Activated CD8-positive, alpha-beta memory T cell treated with anti-CD3 and anti-CD28 coated beads for 1 hour (primary cell): ENCODE measurements at regions not wholly inside any gene's neighbourhood (a gene's known extent, or its start where the extent isn't known, plus 50 kb on each side); places are given as distances from the start of the nearest gene placed in this dataset.

Source experiments
- DNase-seq, 2 donors: peaks; one replicate each; pipeline ENCODE4 v3.0.0-alpha.2; 2020; ENCODE audit warnings: low read depth in 1 of 2; ENCODE audit errors: extremely low read depth in 1 of 2

DNA sequence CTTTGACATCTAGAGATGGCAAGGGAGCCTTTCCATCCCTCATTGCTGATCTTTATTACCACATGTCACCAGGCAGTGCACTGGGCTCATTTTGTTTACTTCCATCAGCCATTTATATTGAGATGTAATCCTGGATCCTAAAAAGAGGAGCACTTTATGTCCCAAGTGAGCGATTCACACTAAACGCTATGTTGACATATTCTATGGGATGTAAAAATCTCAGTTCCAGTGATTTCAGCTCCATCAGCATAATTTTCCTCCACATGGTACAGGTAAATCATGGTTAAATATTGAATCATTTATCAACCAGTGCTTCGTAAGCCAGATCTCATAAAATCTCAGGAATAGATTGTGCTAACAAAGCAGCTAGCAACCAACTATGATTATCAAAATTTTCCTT is 634.8 kb upstream of the PLXNA2 start:
- no peak for DNase-seq

DNA sequence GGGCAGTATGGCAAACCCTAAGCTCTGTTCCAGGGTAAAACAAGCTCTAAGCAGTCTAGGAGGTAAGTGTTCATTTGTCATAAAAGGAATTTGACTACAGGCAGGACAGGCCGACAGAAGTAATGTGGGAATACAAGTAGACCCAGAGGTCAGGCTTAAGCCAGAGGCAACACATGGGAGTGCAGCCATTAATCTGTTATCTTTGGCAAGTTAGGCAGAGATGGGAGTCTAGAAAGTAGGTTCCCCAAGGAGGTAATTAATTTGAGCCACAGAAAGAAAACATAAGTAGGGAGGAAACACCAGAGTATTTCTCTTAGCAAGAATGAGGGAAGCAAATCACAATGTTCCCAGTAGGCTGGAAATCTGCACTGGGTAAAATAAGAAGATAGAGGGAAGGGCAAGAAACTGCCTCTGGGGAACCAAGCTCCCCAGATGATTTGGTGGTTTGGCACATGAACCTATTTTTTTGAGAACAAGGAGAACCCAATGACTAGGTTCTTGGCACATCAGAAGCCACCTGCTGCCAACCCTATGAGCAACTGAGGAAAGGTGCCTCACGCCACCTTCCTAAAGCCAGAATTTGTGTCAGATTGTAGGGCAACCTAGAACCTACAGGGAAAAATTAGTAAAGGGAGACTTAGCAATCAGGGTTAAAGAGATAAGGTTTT is 636.4 kb upstream of the PLXNA2 start:
- DNase-seq: no peak

DNA sequence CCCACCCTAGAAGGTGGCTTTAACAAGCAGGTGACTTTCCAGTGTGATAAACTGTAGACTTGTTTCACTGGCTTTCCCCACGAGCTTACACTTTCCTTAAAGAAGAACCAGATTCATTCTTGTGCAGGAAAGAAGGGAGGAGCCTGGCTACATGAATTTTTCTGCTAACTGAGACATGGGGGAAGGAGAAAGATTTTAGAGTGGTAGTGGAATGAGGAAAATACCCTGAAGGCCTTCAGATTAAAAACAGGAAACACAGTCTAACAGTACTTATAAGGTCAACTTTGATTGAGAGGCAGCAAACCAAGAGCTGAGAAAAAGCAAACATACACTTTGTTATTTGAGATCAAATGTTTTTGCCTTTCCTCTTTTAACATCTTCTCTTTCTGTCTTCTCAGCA is 640.9 kb upstream of the PLXNA2 start:
- no peak for DNase-seq

DNA sequence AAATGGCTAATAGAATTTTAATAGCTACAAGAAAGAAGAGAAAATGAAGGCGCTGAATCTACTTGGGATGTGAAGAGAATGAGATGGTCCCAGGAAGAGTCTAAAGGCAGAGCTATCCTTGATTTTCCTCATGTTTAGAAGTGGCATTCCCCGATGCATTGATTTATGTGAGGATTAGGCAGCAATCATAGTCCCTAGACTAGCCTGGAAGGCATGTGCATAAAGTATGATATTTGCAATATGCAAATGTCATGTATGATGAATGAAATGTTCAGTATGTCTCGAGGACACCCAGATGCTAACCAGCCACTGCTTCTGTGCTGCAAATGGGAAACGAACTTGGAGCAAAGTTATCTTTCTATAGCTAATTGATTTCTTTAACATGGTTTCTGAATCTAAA is 641.5 kb upstream of the PLXNA2 start:
- no peak for DNase-seq

DNA sequence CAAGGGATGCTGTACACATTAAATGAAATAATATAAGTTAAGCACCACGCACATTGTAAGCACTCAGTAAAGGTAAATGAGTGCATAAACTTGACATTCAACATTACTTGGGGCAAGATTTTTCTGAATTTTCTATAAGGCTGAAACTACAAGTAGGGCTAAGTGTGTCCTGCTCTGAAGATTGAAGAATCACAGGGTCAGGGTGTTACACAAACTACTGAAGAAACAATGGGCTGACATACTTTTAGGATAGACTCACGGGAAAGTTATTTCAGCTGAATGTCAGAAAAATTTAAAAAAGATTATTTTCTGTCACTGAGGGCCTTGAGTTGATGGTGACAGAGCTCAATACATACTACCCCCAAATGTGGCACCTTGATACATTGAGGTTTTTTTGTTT is 644.2 kb upstream of the PLXNA2 start:
- DNase-seq: no peak

DNA sequence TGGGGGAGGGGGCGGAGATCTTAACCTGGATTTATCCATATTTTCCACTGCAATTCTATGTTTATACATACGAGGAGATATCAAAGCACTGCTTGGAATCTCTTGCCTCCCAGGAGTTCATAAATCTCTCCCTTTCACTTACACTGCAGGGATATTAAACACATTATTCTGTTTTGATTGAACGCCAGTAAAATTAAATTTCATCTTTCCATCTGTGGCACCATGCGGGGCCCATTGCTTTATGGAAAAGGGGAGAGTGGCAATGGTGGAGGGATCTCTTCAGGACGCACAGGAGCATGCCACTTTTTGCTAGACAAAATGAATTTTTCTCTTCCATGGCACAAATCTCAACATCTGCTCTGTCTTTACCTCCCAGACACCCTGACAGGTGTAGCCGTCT is 648.0 kb upstream of the PLXNA2 start:
- no peak for DNase-seq

DNA sequence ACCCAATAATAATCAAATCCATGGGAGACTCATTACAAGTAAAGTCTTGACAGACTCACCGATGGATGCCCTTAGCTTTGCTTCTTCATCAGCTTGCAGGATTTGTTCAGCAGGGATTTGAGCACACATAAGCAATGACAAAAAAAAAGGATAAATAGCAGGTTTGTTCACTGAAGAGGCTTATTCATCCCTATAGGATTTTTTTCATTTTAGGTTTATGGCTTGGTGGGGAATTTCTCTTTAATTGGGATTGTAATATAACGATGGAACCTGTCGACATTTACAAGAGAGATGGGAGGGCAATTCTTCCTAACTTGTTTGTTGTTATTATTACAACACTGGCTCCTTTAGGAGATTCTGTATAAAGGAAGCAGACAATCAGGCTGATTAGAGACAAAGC is 649.1 kb upstream of the PLXNA2 start:
- DNase-seq: no peak

DNA sequence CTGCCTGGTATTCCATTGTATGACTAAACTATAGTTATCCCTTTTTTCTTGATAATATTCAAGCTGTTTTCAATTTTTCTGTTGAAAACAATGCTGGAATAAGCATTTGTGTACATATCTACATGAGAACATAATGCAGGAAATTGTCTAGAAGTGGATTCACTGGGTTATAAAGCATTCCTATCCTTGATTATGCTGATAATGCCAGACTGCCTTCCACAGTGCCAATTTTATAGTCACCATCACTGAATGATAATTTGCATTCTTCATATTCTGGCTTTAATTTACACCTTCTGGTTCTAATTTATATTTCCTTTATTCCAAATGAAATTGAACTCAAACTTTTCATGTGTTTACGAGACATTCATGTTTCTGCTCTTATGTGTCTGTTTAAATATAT is 651.0 kb upstream of the PLXNA2 start:
- DNase-seq: no peak

DNA sequence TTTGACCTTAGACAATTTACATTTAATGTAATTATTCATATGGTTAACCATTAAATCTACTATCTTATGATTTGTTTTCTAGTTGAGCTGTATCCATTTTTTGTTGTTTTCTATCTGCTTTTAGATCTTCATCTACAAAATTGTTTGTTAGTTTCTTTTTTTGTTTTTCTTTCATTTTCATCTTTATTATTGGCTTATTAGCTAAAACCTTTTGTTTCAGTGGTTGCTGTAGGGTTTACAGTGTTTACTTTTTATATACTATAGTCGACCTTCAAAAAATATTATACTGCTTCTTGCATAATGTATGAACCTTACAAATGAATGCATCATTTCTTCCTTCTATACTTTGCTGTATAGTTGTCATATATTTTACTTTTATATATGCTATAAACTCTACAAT is 651.6 kb upstream of the PLXNA2 start:
- DNase-seq: no peak

DNA sequence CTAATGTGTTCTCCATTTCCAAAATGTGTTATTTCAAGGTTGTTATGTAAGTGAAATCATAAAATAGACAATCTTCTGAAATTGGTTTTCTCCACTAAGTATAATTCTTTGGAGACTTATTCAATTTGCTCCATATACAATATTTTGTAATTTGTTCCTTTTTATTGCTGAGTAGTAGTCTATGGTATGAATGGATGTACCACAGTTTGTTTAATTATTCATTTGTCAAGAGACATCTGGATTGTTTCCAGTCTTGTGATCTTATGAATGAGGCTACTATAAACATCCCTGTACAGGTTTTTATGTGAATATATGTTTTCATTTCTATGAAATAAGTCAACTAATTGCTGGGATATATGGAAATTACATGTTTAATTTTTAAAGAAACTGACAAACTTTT is 652.6 kb upstream of the PLXNA2 start:
- DNase-seq: no peak

DNA sequence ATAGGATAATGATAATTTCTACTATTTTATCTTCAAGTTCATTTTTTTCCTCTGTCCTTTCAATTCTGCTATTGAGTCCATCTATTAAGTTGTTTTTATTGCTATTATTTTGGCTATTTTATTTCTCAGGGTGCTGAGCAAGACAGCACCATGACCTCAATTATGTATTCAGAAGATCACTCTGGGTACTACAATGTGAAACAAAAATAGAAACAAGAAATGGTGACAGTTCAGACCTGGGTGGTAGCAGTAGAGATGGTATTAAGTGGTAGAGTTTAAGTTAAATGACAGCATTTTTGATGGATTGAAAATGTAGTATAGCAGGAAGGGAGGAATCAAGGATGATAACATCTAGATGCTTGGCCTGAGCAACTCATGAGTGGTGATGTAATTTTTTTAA is 655.3 kb upstream of the PLXNA2 start:
- no peak for DNase-seq

DNA sequence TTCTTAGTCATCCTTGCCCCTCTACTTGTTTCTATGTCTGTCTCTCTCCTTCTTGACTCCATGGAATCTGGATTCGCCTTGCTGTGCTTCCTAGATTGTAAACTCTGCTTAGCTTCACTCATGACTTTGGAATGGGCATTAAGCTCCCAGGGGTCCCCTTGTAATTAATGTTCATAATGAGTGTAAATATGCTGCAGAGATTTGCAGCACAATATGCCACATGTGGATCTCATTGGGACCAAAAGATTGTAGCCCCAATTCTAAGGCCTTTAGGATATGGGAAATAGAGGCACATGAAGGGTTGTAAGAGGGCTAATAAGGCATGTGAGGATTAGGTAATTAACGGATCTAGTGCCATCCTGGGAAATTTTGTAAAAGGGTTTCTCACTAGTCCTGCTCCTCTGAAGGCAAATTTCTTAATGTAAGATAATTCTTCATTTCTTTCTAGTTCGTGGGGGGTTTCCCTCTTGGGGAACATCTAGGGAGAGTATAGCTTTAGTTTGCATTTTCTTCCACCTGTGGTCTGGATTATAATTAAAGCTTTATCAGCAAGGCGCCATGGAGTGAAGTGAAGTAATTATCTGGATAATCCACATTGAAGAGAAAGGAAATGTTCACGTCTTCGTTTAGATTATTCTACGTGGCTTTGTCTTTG is 659.2 kb upstream of the PLXNA2 start:
- no peak for DNase-seq

DNA sequence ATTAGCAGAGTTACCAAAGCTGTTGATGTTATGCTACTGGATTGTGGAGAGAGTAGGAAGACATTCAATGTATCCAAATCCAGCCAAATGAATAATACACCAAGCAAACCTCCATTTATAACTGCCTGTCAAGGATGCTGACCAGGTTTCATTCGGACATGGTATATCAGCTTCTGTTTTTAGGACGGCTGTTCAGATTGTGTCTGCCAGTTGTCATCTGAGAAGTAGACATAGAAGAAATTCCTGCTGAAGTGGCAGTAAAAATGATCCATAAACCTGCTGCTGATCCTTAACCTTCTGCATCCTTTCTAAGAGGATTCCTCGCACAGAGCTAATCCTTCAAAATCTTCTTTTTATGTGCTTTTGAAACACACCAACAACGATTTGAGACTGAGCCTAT is 663.6 kb upstream of the PLXNA2 start:
- DNase-seq: no peak

DNA sequence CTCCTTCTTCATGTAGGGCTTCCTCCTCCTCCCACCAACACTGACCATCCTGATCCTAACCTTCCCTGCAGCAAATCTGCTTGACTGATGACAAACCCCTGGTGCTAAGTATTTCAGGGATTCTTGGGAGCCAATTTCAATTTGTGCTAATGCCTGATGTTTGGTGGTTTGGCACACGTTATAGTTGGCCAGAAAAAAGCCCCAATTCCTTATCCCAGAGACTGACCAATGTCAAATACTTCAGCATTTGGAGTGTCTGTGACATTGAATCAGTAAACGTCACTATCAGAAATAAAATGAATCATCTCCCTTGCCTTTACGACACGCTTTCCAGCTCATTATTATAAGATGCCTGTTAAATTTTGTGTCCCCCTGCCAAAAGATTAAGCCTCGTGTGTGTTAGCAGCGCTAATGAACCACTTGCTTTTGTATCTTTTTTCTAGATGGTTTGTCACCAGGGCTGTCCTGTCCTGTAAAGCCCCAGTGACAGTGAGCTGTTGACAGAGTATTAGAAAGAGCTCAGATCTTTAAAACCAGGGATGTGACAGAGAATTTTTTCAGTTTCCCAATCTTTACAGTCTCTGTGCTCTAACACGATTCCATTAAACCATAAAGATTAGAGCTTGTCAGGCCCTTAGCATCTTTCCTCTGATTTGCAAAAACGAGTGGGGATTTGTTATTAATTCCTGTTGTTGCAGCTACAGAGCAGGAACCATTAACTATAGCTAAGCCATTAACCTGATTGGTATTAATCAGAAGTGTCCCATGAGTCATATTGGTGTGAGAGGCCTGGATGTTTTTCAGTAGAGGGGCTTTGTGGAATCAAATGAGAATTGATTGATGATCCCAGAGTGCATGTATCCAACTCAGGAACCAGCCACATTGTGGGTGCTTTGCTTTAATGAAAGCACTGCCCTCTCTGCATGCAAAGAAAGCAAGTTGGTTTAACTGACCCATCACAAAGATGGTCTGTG is 665.1 kb upstream of the PLXNA2 start:
- no peak for DNase-seq

DNA sequence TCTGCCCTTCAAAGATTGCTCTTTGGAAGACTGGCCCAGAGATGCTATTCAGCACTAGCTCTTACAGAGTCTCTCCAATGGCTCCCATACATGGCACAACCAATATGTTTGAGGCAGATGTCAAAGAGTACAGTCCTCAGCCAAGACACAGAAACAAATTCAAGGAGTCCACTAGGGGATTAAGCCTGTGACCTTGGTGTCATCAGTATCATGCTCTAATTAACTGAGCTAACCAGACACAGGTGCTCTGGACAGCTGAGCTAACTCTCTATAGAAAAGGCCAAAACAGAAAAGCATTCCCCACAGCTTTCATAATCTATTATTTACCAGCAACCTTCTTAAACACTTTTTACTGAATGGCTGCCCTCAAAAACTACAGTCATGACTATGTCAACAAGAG is 666.0 kb upstream of the PLXNA2 start:
- no peak for DNase-seq

DNA sequence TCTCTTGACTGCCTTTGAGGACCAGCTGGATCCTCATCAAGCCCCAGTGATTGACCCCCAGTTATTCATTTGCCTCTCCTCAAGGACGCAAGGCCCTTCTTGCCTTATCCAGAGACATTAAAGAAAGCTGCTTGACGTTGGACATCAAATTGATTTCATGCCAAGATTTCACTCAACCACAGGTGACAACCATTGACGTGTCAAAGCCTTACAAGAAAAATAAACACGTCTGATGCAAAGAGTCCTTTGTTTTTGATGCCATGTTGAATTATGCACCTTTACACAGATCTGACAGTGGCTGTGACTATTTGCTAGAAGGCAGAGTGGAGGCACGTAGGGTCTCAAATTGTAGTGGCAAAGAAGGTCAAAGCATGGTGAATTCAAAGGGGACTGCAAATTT is 666.2 kb upstream of the CAMK1G start:
- DNase-seq: no peak

DNA sequence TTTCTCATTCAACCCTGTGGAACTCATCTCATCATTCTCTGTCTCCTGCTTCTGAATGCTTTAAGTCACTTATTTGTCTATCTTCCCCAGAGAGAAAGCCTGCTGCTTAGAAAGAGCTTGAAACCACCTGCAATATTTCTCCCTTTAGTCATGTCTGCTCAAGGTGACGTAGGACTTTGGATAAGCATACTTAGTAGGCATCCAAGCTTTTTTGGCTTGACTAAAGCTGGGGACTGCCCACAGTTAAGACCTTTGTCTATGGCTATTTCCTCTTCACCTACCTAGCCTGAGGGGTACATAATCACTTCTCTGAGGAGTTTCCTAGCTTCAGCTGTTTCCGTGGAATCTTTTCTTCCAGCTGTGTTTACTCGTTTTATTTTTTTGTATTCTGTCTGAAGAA is 665.8 kb upstream of the CAMK1G start:
- DNase-seq: no peak

DNA sequence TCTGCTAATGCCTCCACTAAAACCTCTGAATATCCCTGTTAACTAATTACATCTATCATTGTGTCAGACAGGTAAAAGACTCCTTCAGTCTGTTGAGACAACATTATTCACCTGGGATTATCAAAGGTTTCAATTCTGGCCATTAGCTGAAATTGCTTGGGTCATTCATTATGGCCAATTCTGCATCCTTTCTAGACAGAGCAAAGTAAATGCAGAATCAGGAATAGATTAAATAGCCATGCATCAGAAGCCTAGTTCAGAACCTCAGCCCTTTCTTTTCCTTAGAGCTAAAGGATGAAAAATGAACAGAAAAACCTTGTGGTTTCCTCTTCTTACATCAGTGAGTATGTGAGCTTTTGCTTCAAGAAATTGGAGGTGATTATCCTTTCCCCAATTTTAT is 665.4 kb upstream of the CAMK1G start:
- DNase-seq: no peak

DNA sequence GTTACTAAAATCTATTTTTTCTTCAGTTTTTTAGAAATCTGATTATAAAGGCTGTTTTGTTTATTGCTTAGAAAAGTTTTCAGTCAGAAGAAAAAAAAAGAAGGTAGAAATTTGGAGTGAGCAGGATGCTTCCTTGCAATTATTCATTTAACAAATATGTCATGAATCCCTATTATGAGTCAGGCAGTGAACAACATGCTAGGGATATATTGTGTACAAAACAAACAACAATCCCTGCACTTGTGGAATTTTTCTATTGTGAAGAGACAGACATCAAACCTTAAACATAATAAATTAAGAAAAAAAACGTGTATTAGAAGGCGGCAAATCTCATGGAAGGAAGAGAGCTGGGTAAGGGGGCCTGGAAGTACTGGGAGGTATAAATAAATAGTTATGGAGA is 664.1 kb upstream of the CAMK1G start:
- no peak for DNase-seq

DNA sequence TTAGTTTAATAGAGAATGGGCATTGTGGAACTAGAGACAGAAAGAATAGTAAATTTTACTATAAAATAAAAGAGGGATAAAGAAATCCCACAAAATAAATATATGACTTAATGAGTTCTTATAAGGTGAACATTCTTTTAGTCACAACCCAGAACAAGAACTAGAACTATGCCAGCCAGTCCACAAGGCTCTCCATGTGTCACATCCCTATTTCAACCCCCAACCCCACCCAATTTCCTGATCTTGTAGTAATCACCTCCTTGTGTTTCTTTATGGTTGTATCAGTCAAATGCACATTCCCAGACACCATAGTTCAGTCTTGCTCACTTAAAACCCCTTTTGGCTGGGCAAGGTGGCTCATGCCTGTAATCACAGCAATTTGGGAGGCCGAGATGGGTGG is 662.3 kb upstream of the CAMK1G start:
- DNase-seq: no peak

DNA sequence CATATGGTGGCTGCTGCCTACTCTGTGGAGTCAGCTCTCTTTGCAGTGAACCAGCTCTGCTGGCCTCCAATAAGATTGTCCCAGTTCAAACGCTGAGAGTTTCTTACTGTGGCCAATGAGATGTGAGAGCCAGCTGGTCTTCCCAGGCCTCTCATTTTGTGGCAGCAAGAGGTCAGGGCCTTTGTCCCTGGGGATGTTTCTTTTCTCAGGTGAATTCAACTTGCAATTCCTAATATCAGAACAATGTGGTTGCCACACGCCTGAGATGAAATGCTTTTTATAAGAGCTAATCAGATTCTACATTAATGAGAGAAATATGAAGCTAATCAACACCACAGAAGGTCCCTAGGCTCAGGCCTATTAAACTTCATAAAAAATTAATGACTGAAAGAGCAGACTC is 660.1 kb upstream of the CAMK1G start:
- DNase-seq: no peak
